ENCODE measurements at regions not wholly inside any gene's neighbourhood (a gene's known extent, or its start where the extent isn't known, plus 50 kb on each side); places are given as distances from the start of the nearest gene placed in this dataset.

GRCh38 chr4:14441561-14441960, 560.7 kb upstream of the CPEB2 start:
- no peak for TF ChIP-seq CTCF (IDR thresholded peaks at IDR 0.05)
- TF ChIP-seq POLR2A (IDR thresholded peaks at IDR 0.05), result no peak
- TF ChIP-seq POLR2AphosphoS5 (IDR thresholded peaks at IDR 0.05; ENCODE audit: insufficient read depth in 1 of 2, low read depth in 1 of 2), result no peak

All from vagina (tissue), 2 donors.